ENCODE measurements at regions not wholly inside any gene's neighbourhood (a gene's known extent, or its start where the extent isn't known, plus 50 kb on each side); places are given as distances from the start of the nearest gene placed in this dataset.

DNA sequence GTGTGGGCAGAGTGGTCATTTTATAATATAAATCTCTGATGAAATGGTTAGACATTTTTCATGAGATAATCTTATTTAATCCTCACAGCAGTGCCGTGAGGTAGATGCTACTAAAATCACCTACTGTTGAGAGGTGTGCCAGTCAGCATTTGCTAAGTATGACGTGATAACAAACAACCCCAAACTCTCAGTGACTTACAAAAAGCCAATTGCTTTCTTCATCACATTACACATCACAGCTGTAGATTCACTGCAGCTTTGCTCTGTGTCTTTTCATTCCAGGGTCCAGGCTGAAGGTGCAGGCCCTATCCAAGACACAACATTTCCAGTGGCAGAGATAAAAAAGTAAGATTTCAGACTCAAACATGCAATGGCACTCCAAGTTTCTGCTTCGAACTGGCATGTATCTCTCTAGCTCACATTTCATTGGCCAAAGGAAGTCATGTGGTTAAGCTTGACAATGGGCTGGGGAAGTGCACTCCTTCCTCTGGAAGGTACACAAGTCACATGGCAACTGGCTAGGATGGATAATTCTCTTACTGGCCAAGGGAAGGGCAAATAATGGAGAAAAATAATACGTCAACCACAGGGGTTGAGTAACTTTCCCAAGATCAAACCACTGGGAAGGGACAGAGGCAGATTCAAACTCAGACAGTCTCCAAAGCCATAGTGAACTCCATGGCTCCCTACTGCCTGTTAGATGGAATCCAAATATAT lies 69.5 kb upstream of the EPB41L1 start:
- H4K20me1 ChIP-seq (replicated peaks; ENCODE audit: insufficient read depth) = no peaks in the 10 kb centered on the region
- peaks cover 2% of the 10 kb centered on the region; the same call in 2 of the 3 replicates for H3K4me1 Mint-ChIP-seq
- H3K27ac ChIP-seq (ENCODE audit: low read depth) = no peak overlapping the region
- H3K36me3 Mint-ChIP-seq (ENCODE audit: low read depth) = no peaks in the 10 kb centered on the region
- DNase-seq (ENCODE audit: low spot score) (no peak), ATAC-seq (no peak)
- no peak overlapping the region for H3K4me3 Mint-ChIP-seq
- no peaks in the 10 kb centered on the region for H3K36me3 ChIP-seq (ENCODE audit: insufficient read depth)
- peaks cover 5% of the 10 kb centered on the region for H3K27me3 Mint-ChIP-seq (ENCODE audit: insufficient read depth, low read depth, poor library complexity)
- H3K9me2 ChIP-seq (ENCODE audit: insufficient read depth) = no peaks in the 10 kb centered on the region
- peaks cover 7% of the 10 kb centered on the region; the same call in 2 of the 3 replicates for H3K9me3 Mint-ChIP-seq
- no peaks in the 10 kb centered on the region for H3K27me3 ChIP-seq (ENCODE audit: insufficient read depth)
- TF ChIP-seq ZNF331 (CRISPR knock-in tag; IDR thresholded peaks at IDR 0.05; ENCODE audit: low read depth) (no peak), ZNF114 (CRISPR knock-in tag; IDR thresholded peaks at IDR 0.05) (no peak), NANOG (IDR thresholded peaks at IDR 0.05; ENCODE audit: borderline replicate concordance) (no peak), JUNB (IDR thresholded peaks at IDR 0.05; ENCODE audit: unreplicated experiment) (no peak), EZH2phosphoT487 (IDR thresholded peaks at IDR 0.05; ENCODE audit: unreplicated experiment) (no peak), STAT1 (IDR thresholded peaks at IDR 0.05; ENCODE audit: unreplicated experiment) (no peak), CREB1 (CRISPR knock-in tag; IDR thresholded peaks at IDR 0.05; ENCODE audit: low read depth) (no peak), EZH2 (IDR thresholded peaks at IDR 0.05; ENCODE audit: low read depth, unreplicated experiment) (no peak), POLR2AphosphoS5 (IDR thresholded peaks at IDR 0.05; ENCODE audit: low read depth) (no peak)
- TF ChIP-seq, protein P1, sequence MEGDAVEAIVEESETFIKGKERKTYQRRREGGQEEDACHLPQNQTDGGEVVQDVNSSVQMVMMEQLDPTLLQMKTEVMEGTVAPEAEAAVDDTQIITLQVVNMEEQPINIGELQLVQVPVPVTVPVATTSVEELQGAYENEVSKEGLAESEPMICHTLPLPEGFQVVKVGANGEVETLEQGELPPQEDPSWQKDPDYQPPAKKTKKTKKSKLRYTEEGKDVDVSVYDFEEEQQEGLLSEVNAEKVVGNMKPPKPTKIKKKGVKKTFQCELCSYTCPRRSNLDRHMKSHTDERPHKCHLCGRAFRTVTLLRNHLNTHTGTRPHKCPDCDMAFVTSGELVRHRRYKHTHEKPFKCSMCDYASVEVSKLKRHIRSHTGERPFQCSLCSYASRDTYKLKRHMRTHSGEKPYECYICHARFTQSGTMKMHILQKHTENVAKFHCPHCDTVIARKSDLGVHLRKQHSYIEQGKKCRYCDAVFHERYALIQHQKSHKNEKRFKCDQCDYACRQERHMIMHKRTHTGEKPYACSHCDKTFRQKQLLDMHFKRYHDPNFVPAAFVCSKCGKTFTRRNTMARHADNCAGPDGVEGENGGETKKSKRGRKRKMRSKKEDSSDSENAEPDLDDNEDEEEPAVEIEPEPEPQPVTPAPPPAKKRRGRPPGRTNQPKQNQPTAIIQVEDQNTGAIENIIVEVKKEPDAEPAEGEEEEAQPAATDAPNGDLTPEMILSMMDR (conservative IDR thresholded peaks at IDR 0.05; ENCODE audit: low read depth in 2 of 2) = no peak
- TF ChIP-seq, protein P2, sequence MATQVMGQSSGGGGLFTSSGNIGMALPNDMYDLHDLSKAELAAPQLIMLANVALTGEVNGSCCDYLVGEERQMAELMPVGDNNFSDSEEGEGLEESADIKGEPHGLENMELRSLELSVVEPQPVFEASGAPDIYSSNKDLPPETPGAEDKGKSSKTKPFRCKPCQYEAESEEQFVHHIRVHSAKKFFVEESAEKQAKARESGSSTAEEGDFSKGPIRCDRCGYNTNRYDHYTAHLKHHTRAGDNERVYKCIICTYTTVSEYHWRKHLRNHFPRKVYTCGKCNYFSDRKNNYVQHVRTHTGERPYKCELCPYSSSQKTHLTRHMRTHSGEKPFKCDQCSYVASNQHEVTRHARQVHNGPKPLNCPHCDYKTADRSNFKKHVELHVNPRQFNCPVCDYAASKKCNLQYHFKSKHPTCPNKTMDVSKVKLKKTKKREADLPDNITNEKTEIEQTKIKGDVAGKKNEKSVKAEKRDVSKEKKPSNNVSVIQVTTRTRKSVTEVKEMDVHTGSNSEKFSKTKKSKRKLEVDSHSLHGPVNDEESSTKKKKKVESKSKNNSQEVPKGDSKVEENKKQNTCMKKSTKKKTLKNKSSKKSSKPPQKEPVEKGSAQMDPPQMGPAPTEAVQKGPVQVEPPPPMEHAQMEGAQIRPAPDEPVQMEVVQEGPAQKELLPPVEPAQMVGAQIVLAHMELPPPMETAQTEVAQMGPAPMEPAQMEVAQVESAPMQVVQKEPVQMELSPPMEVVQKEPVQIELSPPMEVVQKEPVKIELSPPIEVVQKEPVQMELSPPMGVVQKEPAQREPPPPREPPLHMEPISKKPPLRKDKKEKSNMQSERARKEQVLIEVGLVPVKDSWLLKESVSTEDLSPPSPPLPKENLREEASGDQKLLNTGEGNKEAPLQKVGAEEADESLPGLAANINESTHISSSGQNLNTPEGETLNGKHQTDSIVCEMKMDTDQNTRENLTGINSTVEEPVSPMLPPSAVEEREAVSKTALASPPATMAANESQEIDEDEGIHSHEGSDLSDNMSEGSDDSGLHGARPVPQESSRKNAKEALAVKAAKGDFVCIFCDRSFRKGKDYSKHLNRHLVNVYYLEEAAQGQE (IDR thresholded peaks at IDR 0.05; ENCODE audit: unreplicated experiment) = no peak
- TF ChIP-seq, protein P3, sequence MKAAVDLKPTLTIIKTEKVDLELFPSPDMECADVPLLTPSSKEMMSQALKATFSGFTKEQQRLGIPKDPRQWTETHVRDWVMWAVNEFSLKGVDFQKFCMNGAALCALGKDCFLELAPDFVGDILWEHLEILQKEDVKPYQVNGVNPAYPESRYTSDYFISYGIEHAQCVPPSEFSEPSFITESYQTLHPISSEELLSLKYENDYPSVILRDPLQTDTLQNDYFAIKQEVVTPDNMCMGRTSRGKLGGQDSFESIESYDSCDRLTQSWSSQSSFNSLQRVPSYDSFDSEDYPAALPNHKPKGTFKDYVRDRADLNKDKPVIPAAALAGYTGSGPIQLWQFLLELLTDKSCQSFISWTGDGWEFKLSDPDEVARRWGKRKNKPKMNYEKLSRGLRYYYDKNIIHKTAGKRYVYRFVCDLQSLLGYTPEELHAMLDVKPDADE (IDR thresholded peaks at IDR 0.05) = no peak
- TF ChIP-seq, protein P4, sequence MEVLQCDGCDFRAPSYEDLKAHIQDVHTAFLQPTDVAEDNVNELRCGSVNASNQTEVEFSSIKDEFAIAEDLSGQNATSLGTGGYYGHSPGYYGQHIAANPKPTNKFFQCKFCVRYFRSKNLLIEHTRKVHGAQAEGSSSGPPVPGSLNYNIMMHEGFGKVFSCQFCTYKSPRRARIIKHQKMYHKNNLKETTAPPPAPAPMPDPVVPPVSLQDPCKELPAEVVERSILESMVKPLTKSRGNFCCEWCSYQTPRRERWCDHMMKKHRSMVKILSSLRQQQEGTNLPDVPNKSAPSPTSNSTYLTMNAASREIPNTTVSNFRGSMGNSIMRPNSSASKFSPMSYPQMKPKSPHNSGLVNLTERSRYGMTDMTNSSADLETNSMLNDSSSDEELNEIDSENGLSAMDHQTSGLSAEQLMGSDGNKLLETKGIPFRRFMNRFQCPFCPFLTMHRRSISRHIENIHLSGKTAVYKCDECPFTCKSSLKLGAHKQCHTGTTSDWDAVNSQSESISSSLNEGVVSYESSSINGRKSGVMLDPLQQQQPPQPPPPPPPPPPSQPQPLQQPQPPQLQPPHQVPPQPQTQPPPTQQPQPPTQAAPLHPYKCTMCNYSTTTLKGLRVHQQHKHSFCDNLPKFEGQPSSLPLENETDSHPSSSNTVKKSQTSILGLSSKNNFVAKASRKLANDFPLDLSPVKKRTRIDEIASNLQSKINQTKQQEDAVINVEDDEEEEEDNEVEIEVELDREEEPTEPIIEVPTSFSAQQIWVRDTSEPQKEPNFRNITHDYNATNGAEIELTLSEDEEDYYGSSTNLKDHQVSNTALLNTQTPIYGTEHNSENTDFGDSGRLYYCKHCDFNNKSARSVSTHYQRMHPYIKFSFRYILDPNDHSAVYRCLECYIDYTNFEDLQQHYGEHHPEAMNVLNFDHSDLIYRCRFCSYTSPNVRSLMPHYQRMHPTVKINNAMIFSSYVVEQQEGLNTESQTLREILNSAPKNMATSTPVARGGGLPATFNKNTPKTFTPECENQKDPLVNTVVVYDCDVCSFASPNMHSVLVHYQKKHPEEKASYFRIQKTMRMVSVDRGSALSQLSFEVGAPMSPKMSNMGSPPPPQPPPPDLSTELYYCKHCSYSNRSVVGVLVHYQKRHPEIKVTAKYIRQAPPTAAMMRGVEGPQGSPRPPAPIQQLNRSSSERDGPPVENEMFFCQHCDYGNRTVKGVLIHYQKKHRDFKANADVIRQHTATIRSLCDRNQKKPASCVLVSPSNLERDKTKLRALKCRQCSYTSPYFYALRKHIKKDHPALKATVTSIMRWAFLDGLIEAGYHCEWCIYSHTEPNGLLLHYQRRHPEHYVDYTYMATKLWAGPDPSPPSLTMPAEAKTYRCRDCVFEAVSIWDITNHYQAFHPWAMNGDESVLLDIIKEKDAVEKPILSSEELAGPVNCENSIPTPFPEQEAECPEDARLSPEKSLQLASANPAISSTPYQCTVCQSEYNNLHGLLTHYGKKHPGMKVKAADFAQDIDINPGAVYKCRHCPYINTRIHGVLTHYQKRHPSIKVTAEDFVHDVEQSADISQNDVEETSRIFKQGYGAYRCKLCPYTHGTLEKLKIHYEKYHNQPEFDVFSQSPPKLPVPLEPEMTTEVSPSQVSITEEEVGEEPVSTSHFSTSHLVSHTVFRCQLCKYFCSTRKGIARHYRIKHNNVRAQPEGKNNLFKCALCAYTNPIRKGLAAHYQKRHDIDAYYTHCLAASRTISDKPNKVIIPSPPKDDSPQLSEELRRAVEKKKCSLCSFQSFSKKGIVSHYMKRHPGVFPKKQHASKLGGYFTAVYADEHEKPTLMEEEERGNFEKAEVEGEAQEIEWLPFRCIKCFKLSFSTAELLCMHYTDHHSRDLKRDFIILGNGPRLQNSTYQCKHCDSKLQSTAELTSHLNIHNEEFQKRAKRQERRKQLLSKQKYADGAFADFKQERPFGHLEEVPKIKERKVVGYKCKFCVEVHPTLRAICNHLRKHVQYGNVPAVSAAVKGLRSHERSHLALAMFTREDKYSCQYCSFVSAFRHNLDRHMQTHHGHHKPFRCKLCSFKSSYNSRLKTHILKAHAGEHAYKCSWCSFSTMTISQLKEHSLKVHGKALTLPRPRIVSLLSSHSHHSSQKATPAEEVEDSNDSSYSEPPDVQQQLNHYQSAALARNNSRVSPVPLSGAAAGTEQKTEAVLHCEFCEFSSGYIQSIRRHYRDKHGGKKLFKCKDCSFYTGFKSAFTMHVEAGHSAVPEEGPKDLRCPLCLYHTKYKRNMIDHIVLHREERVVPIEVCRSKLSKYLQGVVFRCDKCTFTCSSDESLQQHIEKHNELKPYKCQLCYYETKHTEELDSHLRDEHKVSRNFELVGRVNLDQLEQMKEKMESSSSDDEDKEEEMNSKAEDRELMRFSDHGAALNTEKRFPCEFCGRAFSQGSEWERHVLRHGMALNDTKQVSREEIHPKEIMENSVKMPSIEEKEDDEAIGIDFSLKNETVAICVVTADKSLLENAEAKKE (CRISPR knock-in tag; IDR thresholded peaks at IDR 0.05) = no peak
- H3K79me2 ChIP-seq (replicated peaks; ENCODE audit: insufficient read depth) = no peaks in the 10 kb centered on the region
- H3K4me2 ChIP-seq = no peak overlapping the region
- H3K4me3 ChIP-seq = no peak overlapping the region
- no peaks in the 10 kb centered on the region for H3F3A ChIP-seq (replicated peaks; ENCODE audit: low read depth)
- H3K27ac Mint-ChIP-seq = no peak overlapping the region
- H2AFZ ChIP-seq = 0 out of 2 replicates have a peak overlapping the region, but pooled peaks have one; percentile 52
- H3K4me1 ChIP-seq (ENCODE audit: insufficient read depth) = peaks cover 14% of the 10 kb centered on the region

Data from GM23338 (cell line).